ENCODE measurements at regions not wholly inside any gene's neighbourhood (a gene's known extent, or its start where the extent isn't known, plus 50 kb on each side); places are given as distances from the start of the nearest gene placed in this dataset.

DNA sequence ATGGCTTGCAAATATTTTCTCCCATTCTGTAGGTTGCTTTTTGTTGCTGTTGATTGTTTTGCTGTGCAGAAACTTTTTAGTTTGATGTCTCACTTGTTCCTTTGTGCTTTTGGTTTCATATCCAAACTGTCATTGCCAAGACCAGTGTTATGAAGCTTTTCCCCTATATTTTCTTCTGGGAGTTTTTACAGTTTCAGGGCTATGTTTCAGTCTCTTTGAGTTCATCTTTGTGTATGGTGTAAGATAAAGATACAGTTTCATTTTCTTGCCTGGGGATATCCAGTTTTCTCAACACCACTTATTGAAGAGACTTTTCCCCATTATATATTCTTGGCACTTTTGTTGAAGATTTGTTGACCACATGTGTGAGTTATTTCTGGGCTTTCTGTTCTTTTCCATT, 139.9 kb downstream of the MRPL57 start:
- H3K9me3 ChIP-seq (ENCODE audit: control insufficient read depth in 4 of 4, insufficient read depth in 3 of 4, low read length in 3 of 4) = no peaks in the 10 kb centered on the region

DNA sequence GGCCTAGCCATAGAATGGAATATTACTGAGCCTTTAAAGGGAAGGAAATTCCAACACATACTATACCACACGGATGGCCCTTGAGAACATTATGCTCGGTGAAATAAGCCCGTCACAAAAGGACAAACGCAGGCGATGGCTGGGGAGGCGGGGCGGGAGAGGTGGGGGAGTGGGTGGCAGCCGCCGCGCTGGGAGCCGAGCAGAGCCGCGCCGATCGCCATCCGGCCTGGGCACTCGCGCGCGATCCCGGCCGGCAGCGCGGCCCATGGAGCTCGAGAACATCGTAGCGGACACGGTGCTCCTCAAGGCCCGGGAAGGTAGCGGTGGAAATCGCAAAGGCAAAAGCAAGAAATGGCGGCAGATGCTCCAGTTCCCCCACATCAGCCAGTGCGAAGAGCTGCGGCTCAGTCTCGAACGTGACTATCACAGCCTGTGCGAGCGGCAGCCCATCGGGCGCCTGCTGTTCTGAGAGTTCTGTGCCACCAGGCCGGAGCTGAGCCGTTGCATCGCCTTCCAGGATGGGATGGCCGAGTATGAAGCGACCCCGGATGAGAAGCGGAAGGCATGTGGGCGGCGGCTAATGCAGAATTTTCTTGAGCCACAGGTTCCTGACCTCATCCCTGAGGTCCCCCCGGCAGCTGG, 140.1 kb downstream of the ZDHHC20 start:
- Histone ChIP-seq H3K27me3 (ENCODE audit: control insufficient read depth in 3 of 3, insufficient read depth in 3 of 3, low read length in 2 of 3) (no peaks in the 10 kb centered on the region), H3K9ac (ENCODE audit: insufficient read depth in 1 of 2, low read length in 2 of 2) (no peak overlapping the region), H3K27ac (ENCODE audit: low read depth in 1 of 2, low read length in 1 of 2) (no peak overlapping the region), H3K4me1 (ENCODE audit: control insufficient read depth in 5 of 5, insufficient read depth in 5 of 5, low read length in 5 of 5) (no peaks in the 10 kb centered on the region), H3K9me3 (ENCODE audit: control insufficient read depth in 4 of 4, insufficient read depth in 3 of 4, low read length in 3 of 4) (peaks cover 0 to 2% (median 0%) of the 10 kb centered on the region in 4 donors), H3K4me3 (no peak overlapping the region), H3K36me3 (ENCODE audit: control insufficient read depth in 4 of 4, insufficient read depth in 4 of 4, low read length in 4 of 4) (peaks cover 0 to 2% (median under 1%) of the 10 kb centered on the region in 4 donors)
- DNase-seq = no peak
- TF ChIP-seq, protein P1, sequence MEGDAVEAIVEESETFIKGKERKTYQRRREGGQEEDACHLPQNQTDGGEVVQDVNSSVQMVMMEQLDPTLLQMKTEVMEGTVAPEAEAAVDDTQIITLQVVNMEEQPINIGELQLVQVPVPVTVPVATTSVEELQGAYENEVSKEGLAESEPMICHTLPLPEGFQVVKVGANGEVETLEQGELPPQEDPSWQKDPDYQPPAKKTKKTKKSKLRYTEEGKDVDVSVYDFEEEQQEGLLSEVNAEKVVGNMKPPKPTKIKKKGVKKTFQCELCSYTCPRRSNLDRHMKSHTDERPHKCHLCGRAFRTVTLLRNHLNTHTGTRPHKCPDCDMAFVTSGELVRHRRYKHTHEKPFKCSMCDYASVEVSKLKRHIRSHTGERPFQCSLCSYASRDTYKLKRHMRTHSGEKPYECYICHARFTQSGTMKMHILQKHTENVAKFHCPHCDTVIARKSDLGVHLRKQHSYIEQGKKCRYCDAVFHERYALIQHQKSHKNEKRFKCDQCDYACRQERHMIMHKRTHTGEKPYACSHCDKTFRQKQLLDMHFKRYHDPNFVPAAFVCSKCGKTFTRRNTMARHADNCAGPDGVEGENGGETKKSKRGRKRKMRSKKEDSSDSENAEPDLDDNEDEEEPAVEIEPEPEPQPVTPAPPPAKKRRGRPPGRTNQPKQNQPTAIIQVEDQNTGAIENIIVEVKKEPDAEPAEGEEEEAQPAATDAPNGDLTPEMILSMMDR (IDR thresholded peaks at IDR 0.05; ENCODE audit: control extremely low read depth, extremely low read depth) = no peak
- ATAC-seq (ENCODE audit: insufficient read depth, low FRiP score) = no peak
- 56 to 67% methylated on average over 50 of the region's 50 CpGs for WGBS, 2 donors

More for the DNA sequence above, 139.9 kb downstream of the MRPL57 start:
- ATAC-seq (ENCODE audit: insufficient read depth, low FRiP score) (no peak), DNase-seq (no peak)
- no peak overlapping the region for H3K4me3 ChIP-seq
- TF ChIP-seq, protein P1 (IDR thresholded peaks at IDR 0.05; ENCODE audit: control extremely low read depth, extremely low read depth) = no peak
- H3K4me1 ChIP-seq (ENCODE audit: control insufficient read depth in 5 of 5, insufficient read depth in 5 of 5, low read length in 5 of 5) = no peaks in the 10 kb centered on the region
- H3K36me3 ChIP-seq (ENCODE audit: control insufficient read depth in 4 of 4, insufficient read depth in 4 of 4, low read length in 4 of 4) = peaks cover 0 to 2% (median 0%) of the 10 kb centered on the region in 4 donors
- no peak overlapping the region for H3K27ac ChIP-seq (ENCODE audit: low read depth in 1 of 2, low read length in 1 of 2)
- no peaks in the 10 kb centered on the region for H3K27me3 ChIP-seq (ENCODE audit: control insufficient read depth in 3 of 3, insufficient read depth in 3 of 3, low read length in 2 of 3)
- no peak overlapping the region for H3K9ac ChIP-seq (ENCODE audit: insufficient read depth in 1 of 2, low read length in 2 of 2)

DNA sequence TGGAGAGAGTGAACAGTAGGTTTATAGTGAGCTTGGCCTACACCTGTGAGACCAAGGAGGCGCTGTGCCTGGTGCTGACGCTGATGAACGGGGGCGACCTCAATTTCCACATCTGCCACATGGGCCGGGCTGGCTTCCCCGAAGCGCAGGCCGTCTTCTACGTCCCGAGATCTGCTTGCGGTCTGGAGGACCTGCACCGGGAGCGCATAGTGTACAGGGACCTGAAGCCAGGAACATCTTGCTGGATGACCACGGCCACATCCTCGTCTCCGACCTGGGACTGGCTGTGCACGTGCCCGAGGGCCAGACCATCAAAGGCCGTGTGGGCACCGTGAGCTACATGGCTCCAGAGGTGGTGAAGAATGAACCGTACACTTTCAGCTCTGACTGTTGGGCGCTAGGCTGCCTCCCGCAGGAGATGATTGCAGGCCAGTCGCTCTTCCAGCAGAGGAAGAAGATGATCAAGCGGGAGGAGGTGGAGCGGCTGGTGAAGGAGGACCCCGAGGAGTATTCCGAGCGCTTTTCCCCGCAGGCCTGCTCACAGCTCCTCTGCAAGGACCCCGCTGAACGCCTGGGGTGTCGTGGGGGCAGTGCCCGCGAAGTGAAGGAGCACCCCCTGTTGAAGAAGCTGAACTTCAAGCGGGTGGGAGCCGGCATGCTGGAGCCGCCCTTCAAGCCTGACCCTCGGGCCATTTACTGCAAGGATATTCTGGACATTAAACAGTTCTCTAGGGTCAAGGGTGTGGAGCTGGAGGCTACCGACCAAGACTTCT, 139.0 kb downstream of the ZDHHC20 start:
- H3K9ac ChIP-seq (ENCODE audit: insufficient read depth in 1 of 2, low read length in 2 of 2) = no peak overlapping the region
- peaks cover 0 to 2% (median under 1%) of the 10 kb centered on the region in 4 donors for H3K36me3 ChIP-seq (ENCODE audit: control insufficient read depth in 4 of 4, insufficient read depth in 4 of 4, low read length in 4 of 4)
- WGBS, 2 donors = 98% methylated on average over 40 of the region's 40 CpGs
- ATAC-seq (ENCODE audit: insufficient read depth, low FRiP score) (no peak), DNase-seq (no peak)
- H3K27me3 ChIP-seq (ENCODE audit: control insufficient read depth in 3 of 3, insufficient read depth in 3 of 3, low read length in 2 of 3) = no peaks in the 10 kb centered on the region
- H3K27ac ChIP-seq (ENCODE audit: low read depth in 1 of 2, low read length in 1 of 2) = no peak overlapping the region
- TF ChIP-seq, protein P1 (IDR thresholded peaks at IDR 0.05; ENCODE audit: control extremely low read depth, extremely low read depth) = no peak
- H3K4me3 ChIP-seq = no peak overlapping the region
- H3K4me1 ChIP-seq (ENCODE audit: control insufficient read depth in 5 of 5, insufficient read depth in 5 of 5, low read length in 5 of 5) = no peaks in the 10 kb centered on the region
- peaks cover 0 to 2% (median 0%) of the 10 kb centered on the region in 4 donors for H3K9me3 ChIP-seq (ENCODE audit: control insufficient read depth in 4 of 4, insufficient read depth in 3 of 4, low read length in 3 of 4)
